ENCODE measurements at regions not wholly inside any gene's neighbourhood (a gene's known extent, or its start where the extent isn't known, plus 50 kb on each side); places are given as distances from the start of the nearest gene placed in this dataset.

DNA sequence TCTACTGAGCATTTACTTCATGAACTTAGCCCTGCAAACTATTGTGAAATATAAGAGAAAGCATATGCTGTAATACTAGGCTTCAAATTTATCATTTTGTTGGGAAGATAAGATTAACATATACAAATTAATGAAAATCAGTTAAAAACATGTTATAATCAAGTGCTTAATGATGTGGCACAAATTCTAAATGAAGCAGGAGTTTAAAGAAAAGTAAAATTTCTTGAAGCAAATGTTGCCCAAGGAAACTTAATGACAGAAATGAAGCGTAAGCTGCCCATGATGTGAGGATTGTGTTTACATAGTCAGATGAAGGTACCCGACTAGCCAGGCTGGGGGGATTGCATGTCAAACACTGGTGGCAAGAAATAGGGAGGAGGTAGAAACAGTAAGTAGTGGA lies 103.1 kb upstream of the GAP43 start:
- Mint-ChIP-seq H3K4me3 (no peak overlapping the region), H3K36me3 (ENCODE audit: low read depth) (no peaks in the 10 kb centered on the region), H3K27ac (no peak overlapping the region), H3K4me1 (peaks cover 7% of the 10 kb centered on the region), H3K27me3 (peaks cover 13% of the 10 kb centered on the region)
- no peak for DNase-seq
- ATAC-seq, result no peak
- no peaks in the 10 kb centered on the region for H3K9me3 ChIP-seq (ENCODE audit: control insufficient read depth, low read length, poor library complexity, severe bottlenecking)

DNA sequence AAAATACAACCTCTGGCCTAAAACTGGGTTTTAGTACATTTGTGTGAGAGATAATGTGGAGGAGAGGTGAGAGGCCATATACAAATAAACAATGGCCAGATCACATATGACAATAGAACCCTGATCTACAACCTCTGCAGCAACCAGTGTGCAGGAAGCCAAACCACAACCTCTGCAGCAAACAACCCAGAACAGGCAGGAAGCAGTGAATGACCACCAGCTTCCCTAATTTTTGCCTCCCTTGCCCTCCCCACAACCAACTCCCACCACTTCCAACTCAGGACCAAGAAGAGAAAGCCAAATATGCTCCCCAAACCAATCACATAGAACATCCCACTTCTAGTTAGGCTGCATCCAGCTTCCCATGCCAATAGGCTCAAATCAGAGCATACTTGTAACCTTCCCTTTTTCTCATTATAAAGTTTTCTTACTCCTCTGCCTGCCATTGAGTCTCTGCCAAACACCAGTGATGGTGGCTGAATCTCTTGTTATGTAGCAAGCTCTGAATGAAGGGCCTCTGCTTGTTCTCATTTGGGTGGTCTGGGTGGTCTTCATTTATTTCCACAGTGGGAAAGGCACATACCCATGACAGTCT lies 102.6 kb upstream of the GAP43 start:
- no peak for DNase-seq
- Mint-ChIP-seq H3K4me3 (no peak overlapping the region), H3K36me3 (ENCODE audit: low read depth) (no peaks in the 10 kb centered on the region), H3K27me3 (peaks cover 13% of the 10 kb centered on the region), H3K27ac (no peak overlapping the region), H3K4me1 (peaks cover 7% of the 10 kb centered on the region)
- no peaks in the 10 kb centered on the region for H3K9me3 ChIP-seq (ENCODE audit: control insufficient read depth, low read length, poor library complexity, severe bottlenecking)
- ATAC-seq, result no peak

DNA sequence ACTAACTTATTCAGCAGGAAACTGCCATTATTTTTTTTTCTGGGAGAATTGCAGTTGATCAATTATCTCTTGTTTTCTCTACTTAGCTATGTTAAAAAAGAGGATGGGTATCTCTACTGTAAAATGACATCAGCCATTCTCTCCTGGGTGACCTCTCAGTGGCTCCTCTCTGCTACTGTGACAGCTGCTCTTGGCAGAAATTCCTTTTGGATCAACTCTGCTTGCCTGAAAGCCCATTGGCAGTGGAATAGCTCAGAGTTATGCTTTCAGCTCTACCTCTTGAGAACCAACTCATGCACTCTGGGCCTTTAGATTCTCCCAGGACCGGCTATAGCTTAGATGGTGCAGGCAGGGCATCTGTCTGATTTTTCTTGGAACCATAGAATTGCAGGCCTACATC lies 99.9 kb upstream of the GAP43 start:
- H3K36me3 Mint-ChIP-seq (ENCODE audit: low read depth), result no peaks in the 10 kb centered on the region

DNA sequence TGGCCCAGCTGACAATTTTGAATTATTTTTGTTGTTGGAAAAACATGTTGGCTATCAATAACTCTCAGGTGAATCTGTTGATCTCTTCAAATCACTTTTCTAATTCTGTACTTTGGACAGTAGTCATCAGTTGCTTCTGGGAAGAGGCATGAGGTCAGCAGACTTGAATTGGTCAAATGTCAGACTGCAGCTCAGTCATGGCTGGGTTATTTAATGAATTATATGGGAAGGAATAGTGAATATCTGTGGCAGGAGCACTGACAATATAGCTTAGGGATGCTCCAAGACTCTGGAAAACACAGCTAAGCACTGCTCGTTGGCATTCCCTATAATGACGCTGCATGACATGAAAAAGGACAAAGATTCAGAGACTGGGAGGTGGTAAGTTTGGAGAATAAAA lies 98.8 kb upstream of the GAP43 start:
- DNase-seq (no peak), ATAC-seq (no peak)
- H3K9me3 ChIP-seq (ENCODE audit: control insufficient read depth, low read length, poor library complexity, severe bottlenecking), result no peaks in the 10 kb centered on the region
- Mint-ChIP-seq H3K27ac (no peak overlapping the region), H3K4me3 (no peak overlapping the region), H3K4me1 (peaks cover 7% of the 10 kb centered on the region), H3K27me3 (peaks cover 5% of the 10 kb centered on the region), H3K36me3 (ENCODE audit: low read depth) (no peaks in the 10 kb centered on the region)

More for the DNA sequence above, 99.9 kb upstream of the GAP43 start:
- ATAC-seq (no peak), DNase-seq (no peak)
- H3K4me3 Mint-ChIP-seq, result no peak overlapping the region
- H3K9me3 ChIP-seq (ENCODE audit: control insufficient read depth, low read length, poor library complexity, severe bottlenecking), result no peaks in the 10 kb centered on the region
- H3K4me1 Mint-ChIP-seq, result peaks cover 7% of the 10 kb centered on the region
- H3K27ac Mint-ChIP-seq, result no peak overlapping the region
- peaks cover 10% of the 10 kb centered on the region for H3K27me3 Mint-ChIP-seq

DNA sequence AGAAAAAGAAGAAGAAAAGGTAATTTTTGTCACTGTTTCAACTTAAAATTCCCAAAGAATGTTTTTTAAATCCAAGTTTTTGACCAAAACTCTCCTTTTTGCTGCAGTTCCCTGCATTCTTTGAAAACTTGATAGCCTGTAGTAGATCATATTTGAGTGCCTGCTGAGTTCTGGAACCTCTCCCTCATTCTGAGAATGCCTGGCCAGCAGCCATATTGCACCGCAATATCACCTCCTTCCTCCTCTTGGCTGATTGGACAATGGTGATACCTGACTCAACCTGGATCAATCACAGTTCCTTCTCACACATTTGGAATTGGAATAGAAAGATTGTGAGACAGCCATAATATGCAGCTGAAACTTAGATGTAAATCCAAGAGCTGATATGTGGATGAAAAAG lies 97.6 kb upstream of the GAP43 start:
- DNase-seq (no peak), ATAC-seq (no peak)
- no peak overlapping the region for H3K27ac Mint-ChIP-seq
- H3K9me3 ChIP-seq (ENCODE audit: control insufficient read depth, low read length, poor library complexity, severe bottlenecking), result no peaks in the 10 kb centered on the region
- peaks cover 3% of the 10 kb centered on the region for H3K4me1 Mint-ChIP-seq
- H3K4me3 Mint-ChIP-seq, result no peak overlapping the region
- no peaks in the 10 kb centered on the region for H3K27me3 Mint-ChIP-seq
- no peaks in the 10 kb centered on the region for H3K36me3 Mint-ChIP-seq (ENCODE audit: low read depth)

DNA sequence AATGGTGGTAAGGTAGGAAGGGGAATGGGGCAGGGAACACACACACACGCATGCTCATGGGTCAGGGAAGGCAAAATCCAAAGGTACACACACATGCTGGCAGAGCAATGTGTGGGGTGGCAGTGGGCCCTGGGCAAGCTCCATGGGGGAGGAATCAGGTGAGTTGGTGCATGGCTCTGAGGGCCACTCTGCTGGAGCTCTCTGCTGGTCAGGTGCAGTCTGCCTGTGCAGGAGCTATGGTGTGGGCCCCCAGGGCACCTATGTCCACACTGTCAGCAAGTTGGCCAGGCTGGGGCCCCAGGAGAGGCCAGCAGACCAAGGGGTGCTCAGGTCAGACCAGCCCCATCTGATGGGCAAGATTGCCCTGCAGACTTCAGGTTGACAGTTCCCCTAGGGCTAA lies 90.1 kb upstream of the GAP43 start:
- no peaks in the 10 kb centered on the region for H3K27me3 Mint-ChIP-seq
- no peak overlapping the region for H3K4me3 Mint-ChIP-seq
- no peaks in the 10 kb centered on the region for H3K9me3 ChIP-seq (ENCODE audit: control insufficient read depth, low read length, poor library complexity, severe bottlenecking)
- no peak for DNase-seq
- no peak overlapping the region for H3K27ac Mint-ChIP-seq
- ATAC-seq, result no peak
- no peaks in the 10 kb centered on the region for H3K36me3 Mint-ChIP-seq (ENCODE audit: low read depth)
- H3K4me1 Mint-ChIP-seq, result no peaks in the 10 kb centered on the region

DNA sequence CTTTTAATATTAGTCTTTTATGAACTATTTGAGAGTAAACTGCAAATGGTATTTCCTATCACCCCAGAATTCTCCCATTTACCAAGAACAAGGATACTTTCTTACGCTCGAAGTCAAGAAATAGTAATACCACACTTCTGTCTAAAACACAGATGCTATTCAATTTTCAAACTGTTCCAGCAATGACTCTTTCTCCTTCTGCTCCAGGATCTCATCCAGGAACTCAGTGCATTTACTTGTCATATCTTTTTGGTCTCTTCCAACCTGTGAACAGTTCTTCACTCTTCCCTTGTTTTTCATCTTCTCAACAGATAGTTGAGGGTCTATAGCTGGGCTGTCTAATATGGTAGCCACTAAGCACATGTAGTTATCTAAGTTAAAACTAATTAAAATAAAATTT lies 87.1 kb upstream of the GAP43 start:
- Mint-ChIP-seq H3K36me3 (ENCODE audit: low read depth) (no peaks in the 10 kb centered on the region), H3K4me3 (no peak overlapping the region), H3K27me3 (no peaks in the 10 kb centered on the region), H3K4me1 (no peaks in the 10 kb centered on the region), H3K27ac (no peak overlapping the region)
- DNase-seq (no peak), ATAC-seq (no peak)
- H3K9me3 ChIP-seq (ENCODE audit: control insufficient read depth, low read length, poor library complexity, severe bottlenecking), result no peaks in the 10 kb centered on the region

DNA sequence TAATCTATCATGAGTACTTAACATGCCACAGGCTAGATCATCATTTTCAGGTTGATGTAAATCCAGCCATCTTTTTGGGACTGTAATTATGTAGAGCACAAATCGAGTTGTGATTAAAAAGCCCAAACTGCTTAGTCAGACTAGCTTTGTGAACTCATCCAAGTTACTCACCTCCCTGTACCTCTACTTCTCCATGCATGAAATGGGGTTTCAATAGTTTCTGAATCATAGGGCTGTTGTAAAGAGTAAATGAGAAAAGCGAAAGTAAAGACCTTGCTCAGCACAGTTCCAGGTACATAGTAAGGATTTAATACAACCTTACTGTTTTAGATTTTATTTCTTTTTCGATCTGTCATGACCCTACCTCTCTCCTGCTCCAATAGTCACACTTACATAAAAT lies 85.6 kb upstream of the GAP43 start:
- DNase-seq (no peak), ATAC-seq (no peak)
- no peaks in the 10 kb centered on the region for H3K36me3 Mint-ChIP-seq (ENCODE audit: low read depth)
- peaks cover 6% of the 10 kb centered on the region for H3K27me3 Mint-ChIP-seq
- no peaks in the 10 kb centered on the region for H3K9me3 ChIP-seq (ENCODE audit: control insufficient read depth, low read length, poor library complexity, severe bottlenecking)
- H3K4me3 Mint-ChIP-seq, result no peak overlapping the region
- H3K4me1 Mint-ChIP-seq, result no peaks in the 10 kb centered on the region
- no peak overlapping the region for H3K27ac Mint-ChIP-seq

DNA sequence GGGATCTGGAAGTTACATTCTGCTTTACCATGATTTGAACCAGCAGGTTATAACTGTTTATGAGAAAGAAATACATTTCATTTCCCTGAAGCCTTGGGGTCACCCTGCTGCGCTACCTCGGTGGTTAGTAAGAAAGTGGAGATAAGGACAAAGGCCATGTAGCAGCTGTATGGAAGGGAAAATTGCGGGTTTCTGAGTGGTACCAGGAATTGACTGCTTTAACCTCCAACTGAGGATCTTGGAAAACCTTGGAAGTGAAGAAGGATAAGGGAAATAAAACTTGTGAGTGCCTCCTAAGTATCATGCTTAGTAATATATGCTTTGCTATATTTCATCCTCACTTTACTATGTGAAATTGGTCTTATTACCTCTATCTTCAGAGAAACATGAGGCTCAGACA lies 76.1 kb upstream of the GAP43 start:
- Mint-ChIP-seq H3K4me3 (no peak overlapping the region), H3K4me1 (no peaks in the 10 kb centered on the region), H3K36me3 (ENCODE audit: low read depth) (no peaks in the 10 kb centered on the region), H3K27me3 (peaks cover 21% of the 10 kb centered on the region), H3K27ac (no peak overlapping the region)
- no peak for DNase-seq
- no peaks in the 10 kb centered on the region for H3K9me3 ChIP-seq (ENCODE audit: control insufficient read depth, low read length, poor library complexity, severe bottlenecking)
- ATAC-seq, result no peak

DNA sequence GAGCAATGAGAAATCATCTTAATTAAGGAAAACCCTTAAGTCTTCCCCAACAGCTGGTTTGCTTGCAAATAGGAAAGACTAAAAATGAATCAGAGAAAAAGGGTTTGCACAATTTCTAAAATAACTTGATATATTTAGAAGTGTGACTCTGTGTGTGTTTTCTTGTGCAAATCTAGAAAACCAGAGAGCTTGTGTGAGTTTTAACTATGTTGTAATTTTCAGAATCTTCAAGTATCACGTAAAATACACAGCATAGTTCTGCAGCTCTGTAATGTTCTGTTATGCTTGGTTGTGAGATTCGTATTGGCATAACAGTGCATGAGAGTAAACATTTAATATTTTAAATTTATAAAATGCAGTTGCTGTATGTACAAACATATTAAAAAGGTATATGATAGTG lies 74.7 kb upstream of the GAP43 start:
- Mint-ChIP-seq H3K27me3 (peaks cover 35% of the 10 kb centered on the region), H3K36me3 (ENCODE audit: low read depth) (no peaks in the 10 kb centered on the region), H3K4me3 (no peak overlapping the region), H3K27ac (no peak overlapping the region), H3K4me1 (no peaks in the 10 kb centered on the region)
- ATAC-seq (no peak), DNase-seq (no peak)
- no peaks in the 10 kb centered on the region for H3K9me3 ChIP-seq (ENCODE audit: control insufficient read depth, low read length, poor library complexity, severe bottlenecking)

DNA sequence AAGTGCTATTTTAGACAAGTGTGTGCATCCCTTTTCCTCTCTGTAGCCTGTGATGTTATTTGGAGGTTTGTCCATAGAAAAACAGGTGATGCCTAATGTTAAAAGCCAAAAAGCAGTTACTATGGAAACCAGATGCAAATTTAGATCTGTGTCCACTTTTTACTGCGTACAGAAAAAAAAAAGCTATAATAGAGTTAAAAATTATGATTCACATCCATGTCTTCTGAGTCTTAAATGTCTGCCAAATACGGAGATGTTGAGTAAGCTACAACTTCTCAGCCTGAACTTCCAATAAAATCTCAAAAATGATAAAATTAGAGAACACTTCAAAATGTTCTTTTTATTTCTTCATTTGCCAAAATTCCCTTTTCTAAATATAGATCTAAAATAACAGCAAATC lies 74.2 kb upstream of the GAP43 start:
- no peaks in the 10 kb centered on the region for H3K36me3 Mint-ChIP-seq (ENCODE audit: low read depth)
- no peak overlapping the region for H3K4me3 Mint-ChIP-seq
- ATAC-seq, result no peak
- H3K9me3 ChIP-seq (ENCODE audit: control insufficient read depth, low read length, poor library complexity, severe bottlenecking), result no peaks in the 10 kb centered on the region
- no peak for DNase-seq
- no peak overlapping the region for H3K27ac Mint-ChIP-seq
- H3K27me3 Mint-ChIP-seq, result peaks cover 39% of the 10 kb centered on the region
- no peaks in the 10 kb centered on the region for H3K4me1 Mint-ChIP-seq

DNA sequence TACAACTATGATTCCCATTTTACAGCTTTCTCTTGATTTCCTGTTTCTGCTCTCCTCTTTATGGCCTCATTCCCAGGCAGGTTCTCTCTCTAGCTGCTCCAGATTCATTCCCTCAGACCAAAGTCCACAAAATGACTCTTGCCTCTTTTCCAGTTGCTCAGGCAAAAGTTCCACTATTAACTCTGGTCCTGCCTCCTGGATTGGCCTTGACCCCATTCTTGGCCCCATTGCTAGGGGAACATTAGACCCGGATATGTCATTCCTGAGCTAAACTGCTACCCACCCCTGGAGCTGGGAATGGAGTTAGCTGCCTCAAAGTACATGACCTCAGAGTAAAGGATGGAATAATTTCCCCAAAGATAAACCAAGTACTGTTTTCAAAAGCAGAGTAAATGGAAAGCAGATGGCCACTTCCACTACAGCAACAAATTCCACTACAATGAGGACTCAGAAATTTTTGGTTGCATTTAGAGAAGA lies 73.0 kb upstream of the GAP43 start:
- Mint-ChIP-seq H3K36me3 (ENCODE audit: low read depth) (no peaks in the 10 kb centered on the region), H3K27ac (no peak overlapping the region), H3K27me3 (peaks cover 41% of the 10 kb centered on the region), H3K4me1 (no peaks in the 10 kb centered on the region), H3K4me3 (no peak overlapping the region)
- DNase-seq (no peak), ATAC-seq (no peak)
- no peaks in the 10 kb centered on the region for H3K9me3 ChIP-seq (ENCODE audit: control insufficient read depth, low read length, poor library complexity, severe bottlenecking)

DNA sequence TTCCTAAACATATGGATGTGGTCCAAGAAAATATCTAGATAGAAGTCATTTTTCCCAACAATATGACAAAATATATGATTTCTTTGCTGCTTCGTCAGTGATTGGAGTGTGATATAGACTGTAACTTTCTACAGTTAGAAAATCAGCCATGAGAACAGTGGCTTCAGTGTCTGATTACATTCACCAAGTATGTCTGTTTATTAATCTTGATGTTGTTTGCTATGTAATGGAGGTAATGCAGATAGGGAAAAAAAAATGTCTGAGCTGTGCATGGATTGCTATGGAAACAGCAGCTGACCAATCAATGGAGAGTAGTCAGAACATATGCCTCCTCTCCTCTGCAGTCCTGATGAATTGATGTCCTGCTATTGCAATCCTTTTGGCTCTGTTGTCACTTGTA lies 72.3 kb upstream of the GAP43 start:
- ATAC-seq (no peak), DNase-seq (no peak)
- H3K4me1 Mint-ChIP-seq, result no peaks in the 10 kb centered on the region
- H3K4me3 Mint-ChIP-seq, result no peak overlapping the region
- H3K9me3 ChIP-seq (ENCODE audit: control insufficient read depth, low read length, poor library complexity, severe bottlenecking), result no peaks in the 10 kb centered on the region
- no peak overlapping the region for H3K27ac Mint-ChIP-seq
- H3K36me3 Mint-ChIP-seq (ENCODE audit: low read depth), result no peaks in the 10 kb centered on the region
- peaks cover 41% of the 10 kb centered on the region for H3K27me3 Mint-ChIP-seq

DNA sequence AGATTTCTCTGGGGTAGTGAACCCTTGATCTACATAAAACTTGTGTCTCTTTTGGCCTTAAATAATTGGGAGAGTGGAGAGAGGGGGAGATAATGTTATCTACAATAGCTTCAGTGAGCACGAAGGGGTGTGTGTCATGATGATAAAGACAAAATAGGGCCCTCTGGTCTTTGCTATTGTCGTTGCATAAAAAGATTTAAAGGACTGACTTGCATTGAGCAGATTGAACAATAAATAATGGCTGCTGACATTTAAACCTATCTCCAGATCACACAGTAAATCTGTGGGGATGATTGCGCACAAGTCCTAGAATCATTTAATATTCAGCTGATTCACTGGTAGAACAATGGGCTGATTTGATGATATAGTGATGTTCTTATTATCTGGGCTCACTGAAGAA lies 71.3 kb upstream of the GAP43 start:
- H3K9me3 ChIP-seq (ENCODE audit: control insufficient read depth, low read length, poor library complexity, severe bottlenecking), result no peaks in the 10 kb centered on the region
- H3K36me3 Mint-ChIP-seq (ENCODE audit: low read depth), result no peaks in the 10 kb centered on the region
- H3K27me3 Mint-ChIP-seq, result peaks cover 41% of the 10 kb centered on the region
- no peaks in the 10 kb centered on the region for H3K4me1 Mint-ChIP-seq
- DNase-seq (no peak), ATAC-seq (no peak)
- H3K27ac Mint-ChIP-seq, result no peak overlapping the region
- H3K4me3 Mint-ChIP-seq, result no peak overlapping the region
